Progenitor cell of endocrine pancreas (in vitro differentiated cells): ENCODE measurements at regions not wholly inside any gene's neighbourhood (a gene's known extent, or its start where the extent isn't known, plus 50 kb on each side); places are given as distances from the start of the nearest gene placed in this dataset.

ENCODE experiments used
- DNase-seq: peaks from one replicate; pipeline ENCODE4 v3.0.0; 2021; ENCODE audit warnings: low spot score; ENCODE audit not compliant: unreplicated experiment
- H3K27ac Mint-ChIP-seq: 2 replicates; pipeline ENCODE4 v1.8.0; 2021; ENCODE audit warnings: mild to moderate bottlenecking, moderate library complexity, mixed read lengths
- H3K27me3 Mint-ChIP-seq: 2 replicates; pipeline ENCODE4 v1.8.0; 2021; ENCODE audit warnings: mixed read lengths
- H3K36me3 Mint-ChIP-seq: 2 replicates; pipeline ENCODE4 v1.8.0; 2022; ENCODE audit warnings: mixed read lengths; ENCODE audit not compliant: insufficient read depth
- H3K4me1 Mint-ChIP-seq: 2 replicates; pipeline ENCODE4 v1.8.0; 2021; ENCODE audit warnings: low read depth, mixed read lengths
- H3K4me3 Mint-ChIP-seq: 2 replicates; pipeline ENCODE4 v1.8.0; 2021; ENCODE audit warnings: low read depth, mild to moderate bottlenecking, moderate library complexity, mixed read lengths
- H3K9me3 Mint-ChIP-seq: 2 replicates; pipeline ENCODE4 v1.8.0; 2021; ENCODE audit warnings: low read depth, mixed read lengths
- TF ChIP-seq, protein P1 (sequence below): fragments of 200-600 bp; sonication (generic); IDR thresholded peaks from one replicate; pipeline ENCODE4 v1.5.0; 2021; ENCODE audit warnings: antibody characterized with exemption, mild to moderate bottlenecking; ENCODE audit not compliant: unreplicated experiment

GRCh38 chr6:144536079-144536478 is 250.9 kb downstream of the UTRN start:
- H3K4me3 Mint-ChIP-seq = no peak overlapping the region
- DNase-seq = no peak
- H3K27me3 Mint-ChIP-seq = no peaks in the 10 kb centered on the region
- no peaks in the 10 kb centered on the region for H3K9me3 Mint-ChIP-seq
- TF ChIP-seq, protein P1, sequence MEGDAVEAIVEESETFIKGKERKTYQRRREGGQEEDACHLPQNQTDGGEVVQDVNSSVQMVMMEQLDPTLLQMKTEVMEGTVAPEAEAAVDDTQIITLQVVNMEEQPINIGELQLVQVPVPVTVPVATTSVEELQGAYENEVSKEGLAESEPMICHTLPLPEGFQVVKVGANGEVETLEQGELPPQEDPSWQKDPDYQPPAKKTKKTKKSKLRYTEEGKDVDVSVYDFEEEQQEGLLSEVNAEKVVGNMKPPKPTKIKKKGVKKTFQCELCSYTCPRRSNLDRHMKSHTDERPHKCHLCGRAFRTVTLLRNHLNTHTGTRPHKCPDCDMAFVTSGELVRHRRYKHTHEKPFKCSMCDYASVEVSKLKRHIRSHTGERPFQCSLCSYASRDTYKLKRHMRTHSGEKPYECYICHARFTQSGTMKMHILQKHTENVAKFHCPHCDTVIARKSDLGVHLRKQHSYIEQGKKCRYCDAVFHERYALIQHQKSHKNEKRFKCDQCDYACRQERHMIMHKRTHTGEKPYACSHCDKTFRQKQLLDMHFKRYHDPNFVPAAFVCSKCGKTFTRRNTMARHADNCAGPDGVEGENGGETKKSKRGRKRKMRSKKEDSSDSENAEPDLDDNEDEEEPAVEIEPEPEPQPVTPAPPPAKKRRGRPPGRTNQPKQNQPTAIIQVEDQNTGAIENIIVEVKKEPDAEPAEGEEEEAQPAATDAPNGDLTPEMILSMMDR = no peak
- H3K4me1 Mint-ChIP-seq = no peaks in the 10 kb centered on the region
- peaks cover 20% of the 10 kb centered on the region for H3K36me3 Mint-ChIP-seq
- H3K27ac Mint-ChIP-seq = no peak overlapping the region

DNA sequence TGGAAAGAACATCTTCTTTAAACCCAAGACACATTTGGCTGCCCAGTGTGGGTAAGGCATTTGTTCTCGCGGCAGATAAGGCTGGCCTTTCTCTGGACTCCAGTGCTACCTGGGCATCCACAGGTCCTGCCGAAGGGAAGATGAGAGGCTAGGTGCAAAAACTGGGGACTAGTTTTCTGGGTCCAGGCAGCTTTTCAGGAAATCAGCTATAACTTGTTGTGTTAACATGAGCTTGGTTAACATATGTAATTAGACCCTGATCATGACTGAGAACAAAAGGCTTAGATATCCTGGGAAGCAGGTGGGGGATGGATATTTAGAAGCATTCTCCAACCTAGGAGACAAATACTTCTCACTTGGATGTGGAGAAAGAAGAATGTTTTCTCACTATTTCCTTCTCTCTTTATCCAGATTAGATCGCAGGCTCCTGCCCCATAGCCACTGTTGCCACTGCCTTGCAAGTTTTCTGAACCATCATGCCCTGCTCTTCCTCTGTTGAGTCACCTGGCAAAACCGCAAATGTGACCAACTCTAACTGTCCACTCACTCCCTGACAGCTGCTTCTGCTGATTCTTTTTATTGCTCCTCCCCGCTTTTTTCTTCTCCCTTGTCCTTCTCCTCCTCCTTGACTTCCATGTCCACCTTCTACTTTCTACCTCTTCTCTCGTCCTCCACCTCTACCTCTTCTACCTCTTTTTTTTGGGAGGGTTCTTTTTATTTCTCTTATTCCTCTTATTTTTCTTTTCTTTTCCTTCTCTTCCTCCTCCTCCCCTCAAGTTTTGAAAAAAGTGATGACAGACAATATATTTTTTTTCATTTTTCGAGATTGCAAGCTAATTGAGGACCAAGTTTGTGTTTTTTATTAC is 258.1 kb downstream of the UTRN start:
- Mint-ChIP-seq H3K36me3 (peaks cover 41% of the 10 kb centered on the region), H3K9me3 (peaks cover 5% of the 10 kb centered on the region), H3K27ac (no peak overlapping the region), H3K27me3 (no peaks in the 10 kb centered on the region), H3K4me3 (no peak overlapping the region), H3K4me1 (peaks cover 2% of the 10 kb centered on the region)
- no peak for DNase-seq
- TF ChIP-seq, protein P1 = no peak

DNA sequence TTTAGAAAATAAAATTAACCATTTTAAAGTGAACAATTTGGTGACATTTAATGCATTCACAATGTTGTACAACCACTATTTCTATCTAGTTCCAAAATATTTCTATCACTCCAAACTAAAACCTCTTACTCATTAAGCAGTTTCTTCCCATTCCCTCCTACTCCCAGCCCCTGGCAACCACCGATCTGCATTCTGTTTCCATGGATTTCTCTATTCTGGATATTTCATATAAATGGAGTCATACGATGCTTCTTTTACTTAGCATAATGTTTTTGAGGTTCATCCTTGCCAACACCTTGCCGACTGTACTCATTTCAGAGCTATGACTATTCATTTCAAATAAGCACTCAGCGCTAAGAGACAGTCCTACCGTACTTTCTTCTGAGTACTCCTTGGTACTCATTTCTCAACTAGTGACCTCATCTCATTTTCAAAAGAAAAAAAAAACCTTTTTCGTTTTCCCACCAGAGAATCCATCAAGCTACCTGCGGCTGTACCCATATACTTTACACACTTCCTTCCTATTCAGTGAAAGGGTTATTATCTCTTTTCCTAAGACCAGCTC is 259.2 kb downstream of the UTRN start:
- H3K9me3 Mint-ChIP-seq = peaks cover 5% of the 10 kb centered on the region

DNA sequence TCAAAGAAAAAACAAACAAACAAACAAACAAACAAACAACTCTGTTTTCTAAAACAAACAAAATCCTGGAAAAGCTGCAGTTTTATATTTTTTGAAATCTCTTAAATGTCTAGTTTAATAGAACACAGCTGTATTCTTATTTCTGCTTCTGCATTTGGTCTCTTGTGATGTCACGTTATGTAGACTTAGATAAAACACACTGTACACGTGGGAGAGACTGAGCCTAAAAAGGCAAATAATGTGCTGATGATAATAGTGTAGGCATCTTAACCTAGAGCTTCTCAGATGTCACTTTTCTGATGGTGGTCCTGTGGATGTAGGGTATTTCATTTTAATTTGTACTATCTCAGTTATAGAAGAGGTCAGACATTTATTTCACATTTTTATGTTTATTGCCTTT is 261.7 kb downstream of the UTRN start:
- Mint-ChIP-seq H3K36me3 (peaks cover 45% of the 10 kb centered on the region), H3K27me3 (no peaks in the 10 kb centered on the region), H3K4me3 (no peak overlapping the region), H3K9me3 (peaks cover 5% of the 10 kb centered on the region), H3K4me1 (peaks cover 2% of the 10 kb centered on the region), H3K27ac (no peak overlapping the region)
- DNase-seq = no peak
- TF ChIP-seq, protein P1 = no peak

More for the DNA sequence above, 259.2 kb downstream of the UTRN start:
- Mint-ChIP-seq H3K27ac (no peak overlapping the region), H3K36me3 (peaks cover 42% of the 10 kb centered on the region), H3K4me1 (peaks cover 2% of the 10 kb centered on the region), H3K27me3 (no peaks in the 10 kb centered on the region), H3K4me3 (no peak overlapping the region)
- TF ChIP-seq, protein P1 = no peak
- DNase-seq = no peak

DNA sequence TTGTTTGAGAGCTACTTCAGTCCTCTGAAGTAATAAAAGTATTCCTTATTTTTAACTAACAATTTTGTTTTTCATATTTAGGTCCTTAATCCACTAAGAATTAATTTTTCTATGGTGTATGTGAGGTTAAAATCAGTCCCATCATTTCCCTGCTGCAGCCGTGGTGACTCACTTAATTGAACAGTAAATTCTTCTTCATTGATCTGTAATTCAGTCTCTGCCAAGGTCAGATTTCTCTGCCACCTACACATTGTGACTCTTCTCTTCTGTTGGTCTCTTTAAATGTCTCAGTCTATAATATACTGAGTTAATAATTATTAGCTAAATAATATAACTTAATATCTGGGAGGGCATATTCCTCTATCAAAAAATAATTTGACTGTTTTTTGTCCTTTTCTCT is 262.3 kb downstream of the UTRN start:
- Mint-ChIP-seq H3K4me1 (peaks cover 2% of the 10 kb centered on the region), H3K4me3 (no peak overlapping the region), H3K27ac (no peak overlapping the region), H3K9me3 (peaks cover 5% of the 10 kb centered on the region), H3K36me3 (peaks cover 48% of the 10 kb centered on the region), H3K27me3 (no peaks in the 10 kb centered on the region)
- TF ChIP-seq, protein P1 = no peak
- DNase-seq = no peak
